H1 (cell line): ENCODE measurements at regions not wholly inside any gene's neighbourhood (a gene's known extent, or its start where the extent isn't known, plus 50 kb on each side); places are given as distances from the start of the nearest gene placed in this dataset.

Experiments
- JUND ChIP-seq: IDR thresholded peaks from 2 replicates; pipeline ENCODE4 v1.6.1; 2011; ENCODE audit warnings: mild to moderate bottlenecking, improper control_type of control experiment, low read length
- POU5F1 ChIP-seq: IDR thresholded peaks from 2 replicates; pipeline ENCODE4 v1.6.1; 2011; ENCODE audit warnings: low read depth, mild to moderate bottlenecking, low read length, moderate library complexity

DNA sequence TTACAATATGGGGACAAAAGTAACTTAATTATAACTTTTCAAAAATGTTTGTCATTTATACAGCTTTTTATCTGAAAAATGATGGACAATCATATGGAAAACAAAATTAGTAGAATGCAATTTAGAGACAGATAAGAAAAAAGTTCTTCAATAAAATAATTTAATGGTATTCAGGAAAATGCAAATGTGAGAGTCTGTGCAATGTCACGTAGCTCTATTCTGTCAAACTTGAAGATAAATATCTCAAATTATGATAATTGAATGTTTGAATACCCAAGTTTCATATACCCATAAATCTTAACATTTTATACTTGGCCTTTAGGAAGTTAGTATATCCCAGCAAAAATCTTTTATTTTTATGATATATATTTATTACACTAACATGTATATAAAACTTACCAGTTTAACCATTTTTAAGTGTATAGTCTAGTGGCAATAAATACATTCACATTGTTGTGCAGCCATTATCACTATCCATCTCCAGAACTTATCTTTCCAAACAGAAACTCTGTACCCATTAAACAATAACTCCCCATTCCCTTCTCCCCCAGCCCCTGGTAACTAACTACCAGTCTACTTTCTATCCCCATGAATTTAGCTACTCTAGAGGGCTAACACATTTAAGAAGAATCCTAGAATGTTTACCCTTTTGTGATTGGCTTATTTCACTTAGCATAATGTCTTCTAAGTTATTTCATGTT, 311.5 kb downstream of the SOCS6 start:
- TF ChIP-seq POU5F1 (no peak), JUND (no peak)
